Heart right ventricle (tissue), 16 donors: ENCODE measurements at regions not wholly inside any gene's neighbourhood (a gene's known extent, or its start where the extent isn't known, plus 50 kb on each side); places are given as distances from the start of the nearest gene placed in this dataset.

ENCODE experiments used
- ATAC-seq, 8 donors: fragments of 200-7000 bp; cut with Tn5 transposase; one replicate each; pipeline ENCODE4 v1.9.1; 2020; ENCODE audit warnings: mild to moderate bottlenecking in 8 of 8, moderate library complexity in 8 of 8, moderate number of reproducible peaks in 1 of 8
- DNase-seq, 2 donors: peaks; one replicate each; pipeline ENCODE4 v3.0.0-alpha.2; 2020
- H3K27ac ChIP-seq, 10 donors: fragments of 200-600 bp; sonication (generic) in 2 of 10; one replicate each; pipeline versions ENCODE4 v1.5.0 to v1.8.0; 2020 to 2022; ENCODE audit warnings: mild to moderate bottlenecking in 3 of 10
- H3K27me3 ChIP-seq, 7 donors: fragments of 200-600 bp; one replicate each; pipeline ENCODE4 v1.8.0; 2021 to 2022; ENCODE audit warnings: mild to moderate bottlenecking in 2 of 7
- H3K36me3 ChIP-seq, 9 donors: fragments of 200-600 bp; sonication (generic) in 1 of 9; one replicate each; pipeline versions ENCODE4 v1.5.0 to v1.8.0; 2020 to 2022; ENCODE audit warnings: mild to moderate bottlenecking in 2 of 9
- H3K4me1 ChIP-seq, 9 donors: fragments of 200-600 bp; sonication (generic) in 1 of 9; one replicate each; pipeline versions ENCODE4 v1.5.0 to v1.8.0; 2020 to 2022; ENCODE audit warnings: mild to moderate bottlenecking in 4 of 9
- H3K4me3 ChIP-seq, 10 donors: fragments of 200-600 bp; sonication (generic) in 2 of 10; one replicate each; pipeline versions ENCODE4 v1.5.0 to v1.8.0; 2020 to 2022; ENCODE audit warnings: mild to moderate bottlenecking in 7 of 10, moderate library complexity in 2 of 10
- H3K9me3 ChIP-seq, 11 donors: fragments of 200-600 bp in 10 of 11; sonication (generic) in 2 of 11; one replicate each; pipeline versions ENCODE4 v1.5.0 to v1.8.0; 2013 to 2022; ENCODE audit warnings: mild to moderate bottlenecking in 2 of 11, control low read depth in 1 of 11, moderate library complexity in 1 of 11
- WGBS, 2 donors: extraction: QIAGEN DNeasy Blood & Tissue Kit; methylation state at CpG; one replicate each; pipeline ENCODE4 v1.1.7; 2013; ENCODE audit warnings: inconsistent platforms in 1 of 2; 5-methylcytosine and 5-hydroxymethylcytosine counted together
- intact Hi-C, 10 donors: fragments of 100-400 bp; cut with DNase I; formaldehyde crosslinking; loops; one replicate each; pipeline versions ENCODE4 v1.11.1 to v1.14.2; 2022
- TF ChIP-seq, protein P1 (sequence below), 9 donors: fragments of 200-600 bp; sonication (generic) in 2 of 9; IDR thresholded peaks; one replicate each; pipeline versions ENCODE4 v1.5.0 to v1.8.0; 2021 to 2022; ENCODE audit warnings: antibody characterized with exemption in 9 of 9, mild to moderate bottlenecking in 5 of 9, moderate library complexity in 1 of 9
- donor health status: Arrhythmogenic right ventricular cardiomyopathy.
- donor health status: ischemic (EF 13 %, LVEDD 7.1; RV severe dilation, severe dysfunction).
- donor health status: healthy with polysubstance abuse.
- donor health status: DM: no; HTN: yes; CAD: no.
- donor health status: DM: no; HTN: no; CAD: no.
- donor health status: ischemic (EF 25% LVEDD 6.9; RV normal size, moderate dysfunction).
- donor health status: ischemic (EF 25% LVEDD 5.7; RV mildly dilated, moderate dysfunction).
- donor health status: healthy.
- donor health status: DM: yes; HTN: yes; CAD: no.
- donor health status: Ischemic cardiomyopathy.
- donor health status: ischemic (EF 35%, LVEDD 5.7; RV mildly dilated, moderate dysfunction).
- donor health status: nonischemic (EF 11% LVEDD 7.7; RV severe dilation, severe dysfunction).
- donor health status: DM: yes; HTN: yes; CAD: no.
- donor health status: PGD.
- donor health status: ischemic (EF 29% LVEDD 5.4; RV normal size, mild dysfunction).
- donor health status: nonischemic (EF 23%, LVEDD 6.1; RV moderate dilation, normal function).

GRCh38 chr16:48936811-48937210 lies 326.8 kb upstream of the N4BP1 start:
- intact Hi-C loops: no loop called here
- Histone ChIP-seq H3K36me3 (no peaks in the 10 kb centered on the region), H3K27ac (no peak overlapping the region), H3K4me3 (no peak overlapping the region), H3K9me3 (peaks cover 0 to 11% (median 0%) of the 10 kb centered on the region in 11 donors), H3K4me1 (no peaks in the 10 kb centered on the region), H3K27me3 (peaks cover 0 to 3% (median 0%) of the 10 kb centered on the region in 7 donors)
- ATAC-seq (no peak), DNase-seq (no peak)
- TF ChIP-seq, protein P1, sequence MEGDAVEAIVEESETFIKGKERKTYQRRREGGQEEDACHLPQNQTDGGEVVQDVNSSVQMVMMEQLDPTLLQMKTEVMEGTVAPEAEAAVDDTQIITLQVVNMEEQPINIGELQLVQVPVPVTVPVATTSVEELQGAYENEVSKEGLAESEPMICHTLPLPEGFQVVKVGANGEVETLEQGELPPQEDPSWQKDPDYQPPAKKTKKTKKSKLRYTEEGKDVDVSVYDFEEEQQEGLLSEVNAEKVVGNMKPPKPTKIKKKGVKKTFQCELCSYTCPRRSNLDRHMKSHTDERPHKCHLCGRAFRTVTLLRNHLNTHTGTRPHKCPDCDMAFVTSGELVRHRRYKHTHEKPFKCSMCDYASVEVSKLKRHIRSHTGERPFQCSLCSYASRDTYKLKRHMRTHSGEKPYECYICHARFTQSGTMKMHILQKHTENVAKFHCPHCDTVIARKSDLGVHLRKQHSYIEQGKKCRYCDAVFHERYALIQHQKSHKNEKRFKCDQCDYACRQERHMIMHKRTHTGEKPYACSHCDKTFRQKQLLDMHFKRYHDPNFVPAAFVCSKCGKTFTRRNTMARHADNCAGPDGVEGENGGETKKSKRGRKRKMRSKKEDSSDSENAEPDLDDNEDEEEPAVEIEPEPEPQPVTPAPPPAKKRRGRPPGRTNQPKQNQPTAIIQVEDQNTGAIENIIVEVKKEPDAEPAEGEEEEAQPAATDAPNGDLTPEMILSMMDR (IDR thresholded peaks at IDR 0.05): no peak
- 85 to 90% methylated on average over 5 of the region's 5 CpGs for WGBS, 2 donors

DNA sequence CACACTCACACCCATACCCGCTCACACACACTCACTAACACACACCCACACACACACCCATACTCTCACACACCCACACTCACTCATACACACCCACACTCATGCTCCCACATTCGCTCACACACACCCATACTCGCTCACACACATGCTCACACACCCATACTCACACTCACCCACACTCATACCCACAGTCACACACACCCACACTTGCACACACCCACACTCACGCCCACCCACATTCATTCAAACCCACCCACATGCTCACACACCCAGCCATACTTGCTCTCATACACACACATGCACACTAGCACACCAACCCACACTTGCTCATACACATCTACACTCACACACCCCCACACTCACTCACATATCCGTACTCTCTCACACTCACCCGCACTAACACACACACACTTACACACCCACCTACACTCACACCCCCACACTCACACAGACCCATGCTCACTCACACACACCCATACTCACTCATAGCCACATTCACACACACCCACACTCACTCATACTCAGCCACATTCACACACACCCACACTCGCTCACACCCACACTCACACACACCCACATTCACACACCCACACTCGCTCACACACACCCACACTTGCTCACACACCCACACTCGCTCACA lies 322.4 kb upstream of the N4BP1 start:
- H3K27ac ChIP-seq: no peak overlapping the region
- no peaks in the 10 kb centered on the region for H3K36me3 ChIP-seq
- no peak for DNase-seq
- peak in 1 of 8 donors; percentile 42 for ATAC-seq
- no peaks in the 10 kb centered on the region for H3K4me1 ChIP-seq
- intact Hi-C loops: no loop called here
- peaks cover 0 to 11% (median 0%) of the 10 kb centered on the region in 11 donors for H3K9me3 ChIP-seq
- peaks cover 0 to 3% (median 0%) of the 10 kb centered on the region in 7 donors for H3K27me3 ChIP-seq
- WGBS, 2 donors: 77 to 86% methylated on average over 9 of the region's 9 CpGs
- H3K4me3 ChIP-seq: no peak overlapping the region
- TF ChIP-seq, protein P1 (IDR thresholded peaks at IDR 0.05): no peak

GRCh38 chr16:48930951-48931553 lies 321.1 kb upstream of the N4BP1 start:
- ATAC-seq (no peak), DNase-seq (no peak)
- peaks cover 0 to 3% (median 0%) of the 10 kb centered on the region in 7 donors for H3K27me3 ChIP-seq
- WGBS, 2 donors: 93 to 94% methylated on average over 4 of the region's 4 CpGs
- H3K4me1 ChIP-seq: no peaks in the 10 kb centered on the region
- TF ChIP-seq, protein P1 (IDR thresholded peaks at IDR 0.05): no peak
- H3K27ac ChIP-seq: no peak overlapping the region
- no peak overlapping the region for H3K4me3 ChIP-seq
- peaks cover 0 to 11% (median 0%) of the 10 kb centered on the region in 11 donors for H3K9me3 ChIP-seq
- intact Hi-C loops: no loop called here
- no peaks in the 10 kb centered on the region for H3K36me3 ChIP-seq

DNA sequence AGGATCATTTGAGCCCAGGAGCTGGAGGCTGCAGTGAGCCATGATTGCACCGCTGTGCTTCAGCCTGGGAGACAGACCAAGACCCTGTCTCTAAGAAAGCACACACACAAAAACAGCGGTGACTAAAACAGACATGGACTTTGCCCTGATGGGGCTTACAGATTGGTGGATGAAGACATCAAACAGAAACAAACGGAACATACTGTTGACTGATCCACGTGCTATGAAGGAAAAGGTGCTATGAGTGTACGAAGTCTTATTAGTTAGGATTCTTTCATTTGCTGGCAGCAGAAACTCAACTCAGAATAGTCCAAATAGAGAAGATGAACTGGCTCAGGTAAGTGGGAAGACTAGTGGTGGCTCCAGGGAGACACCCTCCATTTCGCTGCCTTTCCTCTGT lies 309.8 kb upstream of the N4BP1 start:
- ATAC-seq: no peak
- intact Hi-C loops: loop anchor here in 2 of 10 donors (10.0 kb wide), 2 partner anchors 265 to 425 kb away; no protein-coding TSS in a partner anchor
- peaks cover 0 to 10% (median 0%) of the 10 kb centered on the region in 11 donors for H3K9me3 ChIP-seq
- H3K36me3 ChIP-seq: no peaks in the 10 kb centered on the region
- H3K4me1 ChIP-seq: no peaks in the 10 kb centered on the region
- H3K4me3 ChIP-seq: no peak overlapping the region
- TF ChIP-seq, protein P1 (IDR thresholded peaks at IDR 0.05): no peak
- no peaks in the 10 kb centered on the region for H3K27me3 ChIP-seq
- 91% methylated on average over 6 of the region's 6 CpGs for WGBS, 2 donors
- DNase-seq: no peak
- no peak overlapping the region for H3K27ac ChIP-seq
